Heart left ventricle (tissue), 13 donors: ENCODE measurements at regions not wholly inside any gene's neighbourhood (a gene's known extent, or its start where the extent isn't known, plus 50 kb on each side); places are given as distances from the start of the nearest gene placed in this dataset.

Experiments
- POLR2A ChIP-seq, 2 donors: fragments of 450-650 bp; IDR thresholded peaks; one replicate each; pipeline ENCODE4 v1.6.1; 2017; ENCODE audit warnings: antibody characterized with exemption in 2 of 2, mild to moderate bottlenecking in 2 of 2, moderate library complexity in 2 of 2
- TF ChIP-seq, protein P1 (sequence below), 12 donors: fragments of 200-600 bp; sonication (generic) in 4 of 12; IDR thresholded peaks; one replicate each; pipeline versions ENCODE4 v1.5.0 to v1.8.0; 2018 to 2022; ENCODE audit warnings: antibody characterized with exemption in 12 of 12, mild to moderate bottlenecking in 5 of 12
- donor health status: ischemic (EF 13 %, LVEDD 7.1; RV severe dilation, severe dysfunction).
- donor health status: DM: no; HTN: yes; CAD: no.
- donor health status: DM: no; HTN: no; CAD: no.
- donor health status: ischemic (EF 25% LVEDD 6.9; RV normal size, moderate dysfunction).
- donor health status: ischemic (EF 25% LVEDD 5.7; RV mildly dilated, moderate dysfunction).
- donor health status: ischemic (EF 35%, LVEDD 5.7; RV mildly dilated, moderate dysfunction).
- donor health status: nonischemic (EF 11% LVEDD 7.7; RV severe dilation, severe dysfunction).
- donor health status: DM: yes; HTN: yes; CAD: no.
- donor health status: PGD.
- donor health status: ischemic (EF 29% LVEDD 5.4; RV normal size, mild dysfunction).
- donor health status: nonischemic (EF 23%, LVEDD 6.1; RV moderate dilation, normal function).

DNA sequence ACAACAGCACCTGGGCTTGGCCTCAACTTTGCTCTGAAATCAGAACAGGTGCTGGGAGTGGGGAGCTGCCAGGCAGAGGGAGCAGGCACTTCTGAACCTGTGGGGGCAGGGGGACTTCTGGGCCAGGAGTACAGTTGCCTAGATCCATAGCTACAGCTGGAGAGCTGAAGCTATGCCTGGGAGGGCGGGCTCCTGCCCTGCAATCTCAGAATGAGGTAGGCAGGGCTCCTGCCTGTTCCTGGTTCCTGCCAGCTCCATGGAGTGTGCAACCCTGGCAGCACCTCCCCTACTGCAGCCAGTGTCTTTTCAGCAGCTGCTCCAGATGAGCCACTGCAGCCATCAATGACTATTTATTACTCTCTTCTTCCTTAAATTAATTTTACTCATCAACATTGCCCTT lies 62.1 kb upstream of the NAV3 start:
- TF ChIP-seq, protein P1, sequence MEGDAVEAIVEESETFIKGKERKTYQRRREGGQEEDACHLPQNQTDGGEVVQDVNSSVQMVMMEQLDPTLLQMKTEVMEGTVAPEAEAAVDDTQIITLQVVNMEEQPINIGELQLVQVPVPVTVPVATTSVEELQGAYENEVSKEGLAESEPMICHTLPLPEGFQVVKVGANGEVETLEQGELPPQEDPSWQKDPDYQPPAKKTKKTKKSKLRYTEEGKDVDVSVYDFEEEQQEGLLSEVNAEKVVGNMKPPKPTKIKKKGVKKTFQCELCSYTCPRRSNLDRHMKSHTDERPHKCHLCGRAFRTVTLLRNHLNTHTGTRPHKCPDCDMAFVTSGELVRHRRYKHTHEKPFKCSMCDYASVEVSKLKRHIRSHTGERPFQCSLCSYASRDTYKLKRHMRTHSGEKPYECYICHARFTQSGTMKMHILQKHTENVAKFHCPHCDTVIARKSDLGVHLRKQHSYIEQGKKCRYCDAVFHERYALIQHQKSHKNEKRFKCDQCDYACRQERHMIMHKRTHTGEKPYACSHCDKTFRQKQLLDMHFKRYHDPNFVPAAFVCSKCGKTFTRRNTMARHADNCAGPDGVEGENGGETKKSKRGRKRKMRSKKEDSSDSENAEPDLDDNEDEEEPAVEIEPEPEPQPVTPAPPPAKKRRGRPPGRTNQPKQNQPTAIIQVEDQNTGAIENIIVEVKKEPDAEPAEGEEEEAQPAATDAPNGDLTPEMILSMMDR (IDR thresholded peaks at IDR 0.05): no peak
- TF ChIP-seq POLR2A (IDR thresholded peaks at IDR 0.05): no peak
